ENCODE measurements at regions not wholly inside any gene's neighbourhood (a gene's known extent, or its start where the extent isn't known, plus 50 kb on each side); places are given as distances from the start of the nearest gene placed in this dataset.
A peak's percentile ranks its signal among the peaks of the same experiment; 100 is the strongest.
"Not testable (repeated sequence)": the region's sequence is repeated elsewhere in the genome, so short reads cannot be mapped to it uniquely, and the experiment has no call there.

GRCh38 chr21:34272321-34272720, 91.5 kb upstream of the KCNE2 start:
- DNase-seq = no peak

GRCh38 chr21:34274001-34274400, 89.8 kb upstream of the KCNE2 start:
- DNase-seq = peak; percentile 72

- peak; percentile 53 for DNase-seq
Observed at GRCh38 chr21:34276711-34277425, 86.9 kb upstream of the KCNE2 start.

- DNase-seq = no peak
Observed at GRCh38 chr21:34278451-34278850, 85.4 kb upstream of the KCNE2 start.

- no peak for DNase-seq
Observed at GRCh38 chr21:34279285-34279684, 84.5 kb upstream of the KCNE2 start.

- DNase-seq = no peak
Observed at GRCh38 chr21:34279883-34280282, 83.9 kb upstream of the KCNE2 start.

GRCh38 chr21:34280389-34280795, 83.4 kb upstream of the KCNE2 start:
- DNase-seq = no peak

- DNase-seq = no peak
Observed at GRCh38 chr21:34280959-34281358, 82.8 kb upstream of the KCNE2 start.

GRCh38 chr21:34282223-34282622, 81.6 kb upstream of the KCNE2 start:
- peak; percentile 78 for DNase-seq

- peak; percentile 57 for DNase-seq
Observed at GRCh38 chr21:34284666-34285065, 79.1 kb upstream of the KCNE2 start.

GRCh38 chr21:34288042-34288441, 75.8 kb upstream of the KCNE2 start:
- DNase-seq = not testable (repeated sequence)

GRCh38 chr21:34289856-34290255, 74.0 kb upstream of the KCNE2 start:
- no peak for DNase-seq

- DNase-seq = no peak
Observed at GRCh38 chr21:34296878-34297277, 66.9 kb upstream of the KCNE2 start.

GRCh38 chr21:34298534-34299167, 65.2 kb upstream of the KCNE2 start:
- no peak for DNase-seq

GRCh38 chr21:34299168-34299539, 64.7 kb upstream of the KCNE2 start:
- DNase-seq = no peak

- peak; percentile 11 for DNase-seq
Observed at GRCh38 chr21:34302521-34302920, 61.3 kb upstream of the KCNE2 start.

- DNase-seq = peak; percentile 31
Observed at GRCh38 chr21:34305605-34306604, 57.9 kb upstream of the KCNE2 start.

GRCh38 chr21:34307991-34308532, 55.7 kb upstream of the KCNE2 start:
- no peak for DNase-seq

- DNase-seq = no peak
Observed at GRCh38 chr21:34311561-34312330, 52.1 kb upstream of the KCNE2 start.

- DNase-seq = peak; percentile 61
Observed at GRCh38 chr21:34313116-34313515, 50.7 kb upstream of the KCNE2 start.
